Kasumi-1 (cell line): ENCODE measurements at regions not wholly inside any gene's neighbourhood (a gene's known extent, or its start where the extent isn't known, plus 50 kb on each side); places are given as distances from the start of the nearest gene placed in this dataset.
A peak's percentile ranks its signal among the peaks of the same experiment; 100 is the strongest.
"Not testable (repeated sequence)": the region's sequence is repeated elsewhere in the genome, so short reads cannot be mapped to it uniquely, and the experiment has no call there.

Experiments used
- DNase-seq, 2 experiments: peaks; one replicate each; lab custom pipeline; 2025; lab: John Stamatoyannopoulos, UW

- DNase-seq = no peak
Observed at GRCh38 chr6:9830808-9831207, 584.1 kb downstream of the TFAP2A start.

GRCh38 chr6:9825526-9825925, 589.3 kb downstream of the TFAP2A start:
- DNase-seq = no peak

GRCh38 chr6:9810727-9811126, 604.1 kb downstream of the TFAP2A start:
- DNase-seq = not testable (repeated sequence)

GRCh38 chr6:9810286-9810685, 604.6 kb downstream of the TFAP2A start:
- no peak for DNase-seq

- DNase-seq = no peak
Observed at GRCh38 chr6:9806195-9806594, 608.7 kb downstream of the TFAP2A start.

GRCh38 chr6:9801249-9801754, 613.6 kb downstream of the TFAP2A start:
- DNase-seq = no peak

- peak; percentile 44 to 70 for DNase-seq
Observed at GRCh38 chr6:9799582-9799981, 615.3 kb downstream of the TFAP2A start.

GRCh38 chr6:9796827-9797226, 618.0 kb downstream of the TFAP2A start:
- no peak for DNase-seq

GRCh38 chr6:9795880-9796279, 619.0 kb downstream of the TFAP2A start:
- no peak for DNase-seq

GRCh38 chr6:9789201-9789600, 625.7 kb downstream of the TFAP2A start:
- no peak for DNase-seq

GRCh38 chr6:9784786-9785185, 630.1 kb downstream of the TFAP2A start:
- no peak for DNase-seq

GRCh38 chr6:9783567-9783966, 631.3 kb downstream of the TFAP2A start:
- DNase-seq = no peak

- DNase-seq = no peak
Observed at GRCh38 chr6:9766240-9766915, 648.5 kb downstream of the TFAP2A start.

GRCh38 chr6:9761220-9761619, 653.7 kb downstream of the TFAP2A start:
- DNase-seq = no peak

- no peak for DNase-seq
Observed at GRCh38 chr6:9754515-9754914, 660.4 kb downstream of the TFAP2A start.

- no peak for DNase-seq
Observed at GRCh38 chr6:9745966-9746365, 668.9 kb downstream of the TFAP2A start.

- no peak for DNase-seq
Observed at GRCh38 chr6:9745476-9745875, 669.4 kb downstream of the TFAP2A start.

GRCh38 chr6:9744119-9744518, 670.8 kb downstream of the TFAP2A start:
- DNase-seq = no peak

GRCh38 chr6:9732056-9732455, 682.8 kb downstream of the TFAP2A start:
- no peak for DNase-seq

- DNase-seq = peak; percentile 52 to 66
Observed at GRCh38 chr6:9725776-9726175, 689.1 kb downstream of the TFAP2A start.

- no peak for DNase-seq
Observed at GRCh38 chr6:9717568-9717967, 697.3 kb downstream of the TFAP2A start.

- DNase-seq = no peak
Observed at GRCh38 chr6:9711365-9711764, 703.5 kb downstream of the TFAP2A start.

GRCh38 chr6:9710574-9710973, 704.3 kb downstream of the TFAP2A start:
- DNase-seq = no peak

- DNase-seq = no peak
Observed at GRCh38 chr6:9708600-9708999, 706.3 kb downstream of the TFAP2A start.
